Neural progenitor cell (in vitro differentiated cells): ENCODE measurements at regions not wholly inside any gene's neighbourhood (a gene's known extent, or its start where the extent isn't known, plus 50 kb on each side); places are given as distances from the start of the nearest gene placed in this dataset.
"Not testable (repeated sequence)": the region's sequence is repeated elsewhere in the genome, so short reads cannot be mapped to it uniquely, and the experiment has no call there.

Source experiments
- DNase-seq: peaks from one replicate; pipeline ENCODE4 v3.0.0-alpha.2; 2016; ENCODE audit warnings: low spot score
- H2AFZ ChIP-seq: fragments of 200-600 bp; sonication (generic); replicated peaks from 2 replicates; pipeline ENCODE4 v1.6.1; 2016; ENCODE audit warnings: antibody characterized with exemption
- H3F3A ChIP-seq: fragments of 200-600 bp; sonication (generic); 2 replicates; pipeline ENCODE4 v1.6.1; 2016; ENCODE audit warnings: antibody characterized with exemption, low read depth
- H3K27ac ChIP-seq: fragments of 200-600 bp; sonication (generic); 2 replicates; pipeline ENCODE4 v1.5.1; 2016; ENCODE audit warnings: mild to moderate bottlenecking
- H3K27me3 ChIP-seq: fragments of 200-600 bp; sonication (generic); 2 replicates; pipeline ENCODE4 v1.6.1; 2016; ENCODE audit warnings: mild to moderate bottlenecking, moderate library complexity
- H3K36me3 ChIP-seq: fragments of 200-600 bp; sonication (generic); 2 replicates; pipeline ENCODE4 v1.5.1; 2016
- H3K4me1 ChIP-seq: fragments of 200-600 bp; sonication (generic); 2 replicates; pipeline ENCODE4 v1.6.1; 2016; ENCODE audit warnings: mixed run types
- H3K4me2 ChIP-seq: fragments of 200-600 bp; sonication (generic); 2 replicates; pipeline ENCODE4 v1.6.1; 2016
- H3K4me3 ChIP-seq: fragments of 200-600 bp; sonication (generic); 2 replicates; pipeline ENCODE4 v1.5.1; 2016
- H3K79me2 ChIP-seq: fragments of 200-600 bp; sonication (generic); 2 replicates; pipeline ENCODE4 v1.6.1; 2016; ENCODE audit warnings: low read depth
- H3K9ac ChIP-seq: fragments of 200-600 bp; sonication (generic); 2 replicates; pipeline ENCODE4 v1.6.1; 2016
- H3K9me3 ChIP-seq: fragments of 200-600 bp; sonication (generic); 2 replicates; pipeline ENCODE4 v1.5.1; 2016; ENCODE audit warnings: low read depth
- H4K20me1 ChIP-seq: fragments of 200-600 bp; sonication (generic); 2 replicates; pipeline ENCODE4 v1.6.1; 2016; ENCODE audit warnings: low read depth
- H3K27ac Mint-ChIP-seq: 3 replicates; pipeline ENCODE4 v1.8.0; 2021; ENCODE audit warnings: mixed read lengths
- H3K27me3 Mint-ChIP-seq: 2 replicates; pipeline ENCODE4 v1.8.0; 2022; ENCODE audit warnings: low read depth, mild to moderate bottlenecking, inconsistent platforms, moderate library complexity, mixed read lengths; ENCODE audit not compliant: insufficient read depth
- H3K36me3 Mint-ChIP-seq: 3 replicates; pipeline ENCODE4 v1.8.0; 2021; ENCODE audit warnings: mixed read lengths
- H3K4me1 Mint-ChIP-seq: 3 replicates; pipeline ENCODE4 v1.8.0; 2021; ENCODE audit warnings: mixed read lengths
- H3K4me3 Mint-ChIP-seq: 3 replicates; pipeline ENCODE4 v1.8.0; 2021; ENCODE audit warnings: mild to moderate bottlenecking, moderate library complexity, mixed read lengths
- H3K9me3 Mint-ChIP-seq: 3 replicates; pipeline ENCODE4 v1.8.0; 2020; ENCODE audit warnings: mixed read lengths
- CTCF ChIP-seq: fragments of 200-600 bp; sonication (generic); IDR thresholded peaks from 2 replicates; pipeline ENCODE4 v1.5.1; 2017; ENCODE audit warnings: antibody characterized with exemption, mild to moderate bottlenecking
- EZH2 ChIP-seq: fragments of 200-600 bp; sonication (generic); IDR thresholded peaks from 2 replicates; pipeline ENCODE4 v1.6.1; 2017; ENCODE audit warnings: antibody characterized with exemption, mild to moderate bottlenecking, moderate library complexity
- EZH2phosphoT487 ChIP-seq: fragments of 200-600 bp; sonication (generic); IDR thresholded peaks from 2 replicates; pipeline ENCODE4 v1.6.1; 2017; ENCODE audit warnings: antibody characterized with exemption

- H3F3A ChIP-seq: no peaks in the 10 kb centered on the region
- H2AFZ ChIP-seq: no peak overlapping the region
- H3K4me1 ChIP-seq: no peaks in the 10 kb centered on the region
- H3K9ac ChIP-seq: no peak overlapping the region
- Mint-ChIP-seq H3K27me3 (peaks cover 5% of the 10 kb centered on the region), H3K4me3 (no peak overlapping the region), H3K9me3 (peaks cover 2% of the 10 kb centered on the region), H3K4me1 (peaks cover 8% of the 10 kb centered on the region), H3K36me3 (no peaks in the 10 kb centered on the region), H3K27ac (no peak overlapping the region)
- H3K4me3 ChIP-seq: no peak overlapping the region
- H4K20me1 ChIP-seq: no peaks in the 10 kb centered on the region
- H3K27ac ChIP-seq: no peak overlapping the region
- no peaks in the 10 kb centered on the region for H3K36me3 ChIP-seq
- TF ChIP-seq CTCF (no peak), EZH2phosphoT487 (no peak), EZH2 (no peak)
- H3K9me3 ChIP-seq: no peaks in the 10 kb centered on the region
- H3K4me2 ChIP-seq: no peak overlapping the region
- DNase-seq: no peak
- H3K79me2 ChIP-seq: no peaks in the 10 kb centered on the region
- H3K27me3 ChIP-seq: no peaks in the 10 kb centered on the region
These were observed 62.4 kb upstream of the ADPGK start for GRCh38 chr15:72845981-72846383.

GRCh38 chr15:72844067-72844466 is 60.5 kb upstream of the ADPGK start:
- H3K79me2 ChIP-seq: no peaks in the 10 kb centered on the region
- H3K27me3 Mint-ChIP-seq: peaks cover 5% of the 10 kb centered on the region
- H3K4me2 ChIP-seq: no peak overlapping the region
- H3K36me3 ChIP-seq: no peaks in the 10 kb centered on the region
- no peak overlapping the region for H3K27ac Mint-ChIP-seq
- H2AFZ ChIP-seq: no peak overlapping the region
- TF ChIP-seq CTCF: no peak
- TF ChIP-seq EZH2phosphoT487: no peak
- TF ChIP-seq EZH2: no peak
- no peaks in the 10 kb centered on the region for H4K20me1 ChIP-seq
- H3K9ac ChIP-seq: no peak overlapping the region
- no peaks in the 10 kb centered on the region for H3K27me3 ChIP-seq
- no peaks in the 10 kb centered on the region for H3K4me1 ChIP-seq
- no peaks in the 10 kb centered on the region for H3F3A ChIP-seq
- H3K9me3 ChIP-seq: no peaks in the 10 kb centered on the region
- H3K27ac ChIP-seq: no peak overlapping the region
- no peak for DNase-seq
- no peak overlapping the region for H3K4me3 ChIP-seq
- peaks cover 2% of the 10 kb centered on the region for H3K9me3 Mint-ChIP-seq
- H3K4me1 Mint-ChIP-seq: peaks cover 2% of the 10 kb centered on the region
- no peak overlapping the region for H3K4me3 Mint-ChIP-seq
- no peaks in the 10 kb centered on the region for H3K36me3 Mint-ChIP-seq

- not testable (repeated sequence) for H3K4me3 Mint-ChIP-seq, H3K9me3 Mint-ChIP-seq, H3K27me3 ChIP-seq
These were observed 59.8 kb upstream of the ADPGK start for GRCh38 chr15:72843340-72843739.

GRCh38 chr15:72840114-72840513 is 56.6 kb upstream of the ADPGK start:
- TF ChIP-seq EZH2phosphoT487 (no peak), EZH2 (no peak), CTCF (no peak)
- peaks cover 8% of the 10 kb centered on the region for H3K4me1 Mint-ChIP-seq
- no peak overlapping the region for H3K27ac Mint-ChIP-seq

More at GRCh38 chr15:72843340-72843739, 59.8 kb upstream of the ADPGK start:
- DNase-seq, H3K4me3 ChIP-seq, H3K9me3 ChIP-seq, H4K20me1 ChIP-seq, H3K36me3 Mint-ChIP-seq, H3K27ac Mint-ChIP-seq, H3K4me1 ChIP-seq, H3K9ac ChIP-seq, H3K4me2 ChIP-seq, H3K27me3 Mint-ChIP-seq, H3F3A ChIP-seq, H3K4me1 Mint-ChIP-seq, H3K27ac ChIP-seq, H3K36me3 ChIP-seq, H3K79me2 ChIP-seq, H2AFZ ChIP-seq: not testable (repeated sequence)

More at GRCh38 chr15:72840114-72840513, 56.6 kb upstream of the ADPGK start:
- H3K9ac ChIP-seq: no peak overlapping the region
- H3K4me3 ChIP-seq: no peak overlapping the region
- no peaks in the 10 kb centered on the region for H4K20me1 ChIP-seq
- no peaks in the 10 kb centered on the region for H3K27me3 ChIP-seq
- no peak overlapping the region for H2AFZ ChIP-seq
- peaks cover 3% of the 10 kb centered on the region for H3K27me3 Mint-ChIP-seq
- no peaks in the 10 kb centered on the region for H3F3A ChIP-seq
- no peaks in the 10 kb centered on the region for H3K4me1 ChIP-seq
- no peak overlapping the region for H3K4me2 ChIP-seq
- peaks cover 2% of the 10 kb centered on the region for H3K9me3 Mint-ChIP-seq
- no peaks in the 10 kb centered on the region for H3K36me3 ChIP-seq
- H3K4me3 Mint-ChIP-seq: no peak overlapping the region
- no peak for DNase-seq
- H3K9me3 ChIP-seq: no peaks in the 10 kb centered on the region
- H3K79me2 ChIP-seq: no peaks in the 10 kb centered on the region
- no peaks in the 10 kb centered on the region for H3K36me3 Mint-ChIP-seq
- no peak overlapping the region for H3K27ac ChIP-seq
